ENCODE measurements at regions not wholly inside any gene's neighbourhood (a gene's known extent, or its start where the extent isn't known, plus 50 kb on each side); places are given as distances from the start of the nearest gene placed in this dataset.

- TF ChIP-seq, protein P1, sequence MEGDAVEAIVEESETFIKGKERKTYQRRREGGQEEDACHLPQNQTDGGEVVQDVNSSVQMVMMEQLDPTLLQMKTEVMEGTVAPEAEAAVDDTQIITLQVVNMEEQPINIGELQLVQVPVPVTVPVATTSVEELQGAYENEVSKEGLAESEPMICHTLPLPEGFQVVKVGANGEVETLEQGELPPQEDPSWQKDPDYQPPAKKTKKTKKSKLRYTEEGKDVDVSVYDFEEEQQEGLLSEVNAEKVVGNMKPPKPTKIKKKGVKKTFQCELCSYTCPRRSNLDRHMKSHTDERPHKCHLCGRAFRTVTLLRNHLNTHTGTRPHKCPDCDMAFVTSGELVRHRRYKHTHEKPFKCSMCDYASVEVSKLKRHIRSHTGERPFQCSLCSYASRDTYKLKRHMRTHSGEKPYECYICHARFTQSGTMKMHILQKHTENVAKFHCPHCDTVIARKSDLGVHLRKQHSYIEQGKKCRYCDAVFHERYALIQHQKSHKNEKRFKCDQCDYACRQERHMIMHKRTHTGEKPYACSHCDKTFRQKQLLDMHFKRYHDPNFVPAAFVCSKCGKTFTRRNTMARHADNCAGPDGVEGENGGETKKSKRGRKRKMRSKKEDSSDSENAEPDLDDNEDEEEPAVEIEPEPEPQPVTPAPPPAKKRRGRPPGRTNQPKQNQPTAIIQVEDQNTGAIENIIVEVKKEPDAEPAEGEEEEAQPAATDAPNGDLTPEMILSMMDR (IDR thresholded peaks at IDR 0.05; ENCODE audit: borderline replicate concordance, extremely low read depth, low read length, poor library complexity, severe bottlenecking): peak; percentile 67
- no peak for TF ChIP-seq EZH2 (IDR thresholded peaks at IDR 0.05; ENCODE audit: borderline replicate concordance, low read depth, low read length, severe bottlenecking)
Observed at GRCh38 chr5:93915142-93915553, 173.7 kb upstream of the POU5F2 start.
